Epithelial cell of prostate (primary cell): ENCODE measurements at regions not wholly inside any gene's neighbourhood (a gene's known extent, or its start where the extent isn't known, plus 50 kb on each side); places are given as distances from the start of the nearest gene placed in this dataset.

Source experiments
- DNase-seq: peaks from one replicate; pipeline ENCODE4 v3.0.0-alpha.2; 2011; ENCODE audit warnings: low read depth, low spot score
- H3K27ac ChIP-seq: fragments of 450-650 bp; 2 replicates; pipeline ENCODE4 v1.5.1; 2017; ENCODE audit warnings: mild to moderate bottlenecking

DNA sequence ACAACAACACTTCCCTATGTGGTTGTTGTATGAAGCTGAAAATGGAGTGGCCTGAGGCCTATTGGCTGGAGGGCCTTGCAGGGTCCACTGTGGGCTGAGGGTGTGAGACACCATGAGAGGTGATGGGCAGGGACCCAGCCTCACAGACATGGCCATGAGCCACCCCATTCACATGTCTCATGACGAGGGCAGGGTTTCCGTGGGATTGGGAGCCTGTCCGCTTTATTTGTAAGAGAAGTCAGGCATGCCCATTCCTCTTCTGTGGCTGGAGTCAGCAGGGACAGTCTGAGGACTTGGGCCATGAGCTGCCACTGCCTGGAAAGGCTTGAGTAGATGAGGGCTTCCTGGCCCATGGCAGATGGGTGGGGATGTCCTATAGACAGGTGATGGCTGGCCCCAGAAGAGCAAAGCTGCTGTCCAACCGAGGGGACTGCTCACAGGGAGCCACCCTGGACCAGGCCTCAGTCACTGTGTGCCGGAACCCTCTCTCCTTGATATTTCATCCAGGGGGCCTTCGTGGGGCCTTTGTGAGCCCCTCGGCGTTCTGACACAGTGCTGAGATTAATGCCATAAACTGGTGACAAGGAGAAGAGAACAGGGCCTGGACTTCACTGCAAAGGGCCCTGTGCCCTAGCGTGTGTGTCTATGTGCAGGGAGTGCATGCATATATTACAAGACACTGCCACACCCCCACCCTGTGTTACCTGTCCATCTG is 971.9 kb downstream of the BRD1 start:
- no peak overlapping the region for H3K27ac ChIP-seq
- no peak for DNase-seq

DNA sequence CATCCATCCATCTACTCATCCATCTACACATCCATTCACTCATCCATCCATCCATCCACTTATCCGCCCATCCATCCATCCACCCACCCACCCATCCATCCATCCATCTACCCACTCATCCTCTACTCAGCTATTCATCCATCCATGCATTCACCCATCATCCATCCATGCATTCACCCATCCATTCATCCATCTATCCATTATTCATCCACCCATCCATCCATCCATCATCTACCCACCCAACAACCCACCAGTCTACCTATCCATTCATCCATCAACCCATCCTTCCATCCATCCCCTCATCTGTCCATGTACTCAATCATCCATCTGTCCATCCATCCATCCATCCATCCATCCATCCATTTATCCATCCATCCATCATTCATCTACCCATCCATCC is 972.7 kb downstream of the BRD1 start:
- no peak overlapping the region for H3K27ac ChIP-seq
- DNase-seq: no peak

GRCh38 chr22:48853627-48854240 is 973.9 kb downstream of the BRD1 start:
- no peak overlapping the region for H3K27ac ChIP-seq
- no peak for DNase-seq

DNA sequence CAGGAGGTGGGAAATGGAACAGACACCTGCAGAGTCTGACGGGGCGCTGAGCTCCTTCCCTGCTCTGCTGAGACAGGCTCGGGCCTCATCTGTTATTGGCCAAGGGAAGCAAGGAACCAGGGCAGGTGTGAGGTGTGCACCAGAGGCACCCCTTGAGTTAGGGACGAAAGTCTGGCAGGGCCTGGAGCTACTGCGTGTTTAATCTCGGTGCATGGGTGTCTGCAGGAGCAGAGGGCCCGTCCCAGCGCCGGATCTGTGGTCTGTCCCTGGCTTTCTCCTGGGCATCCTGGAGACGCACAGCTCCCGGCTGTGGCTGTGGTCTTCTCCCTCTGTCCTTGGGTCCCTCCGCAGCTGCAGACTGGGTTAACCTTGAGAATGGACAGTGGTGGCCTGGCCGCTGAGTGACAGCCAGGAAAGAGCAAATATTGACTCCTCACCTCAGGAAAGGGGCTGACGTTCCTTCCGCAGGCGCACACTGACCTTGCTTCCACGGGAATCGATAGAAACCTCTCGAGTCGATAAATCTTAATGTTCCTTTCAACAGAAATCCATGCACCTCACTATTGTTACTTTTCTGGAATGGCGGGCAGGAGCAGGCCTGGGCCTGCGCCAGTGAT is 975.6 kb downstream of the BRD1 start:
- DNase-seq: no peak
- H3K27ac ChIP-seq: no peak overlapping the region

GRCh38 chr22:48850658-48851287 is 976.9 kb downstream of the BRD1 start:
- no peak overlapping the region for H3K27ac ChIP-seq
- no peak for DNase-seq

GRCh38 chr22:48849963-48850657 is 977.6 kb downstream of the BRD1 start:
- DNase-seq: no peak
- H3K27ac ChIP-seq: no peak overlapping the region

DNA sequence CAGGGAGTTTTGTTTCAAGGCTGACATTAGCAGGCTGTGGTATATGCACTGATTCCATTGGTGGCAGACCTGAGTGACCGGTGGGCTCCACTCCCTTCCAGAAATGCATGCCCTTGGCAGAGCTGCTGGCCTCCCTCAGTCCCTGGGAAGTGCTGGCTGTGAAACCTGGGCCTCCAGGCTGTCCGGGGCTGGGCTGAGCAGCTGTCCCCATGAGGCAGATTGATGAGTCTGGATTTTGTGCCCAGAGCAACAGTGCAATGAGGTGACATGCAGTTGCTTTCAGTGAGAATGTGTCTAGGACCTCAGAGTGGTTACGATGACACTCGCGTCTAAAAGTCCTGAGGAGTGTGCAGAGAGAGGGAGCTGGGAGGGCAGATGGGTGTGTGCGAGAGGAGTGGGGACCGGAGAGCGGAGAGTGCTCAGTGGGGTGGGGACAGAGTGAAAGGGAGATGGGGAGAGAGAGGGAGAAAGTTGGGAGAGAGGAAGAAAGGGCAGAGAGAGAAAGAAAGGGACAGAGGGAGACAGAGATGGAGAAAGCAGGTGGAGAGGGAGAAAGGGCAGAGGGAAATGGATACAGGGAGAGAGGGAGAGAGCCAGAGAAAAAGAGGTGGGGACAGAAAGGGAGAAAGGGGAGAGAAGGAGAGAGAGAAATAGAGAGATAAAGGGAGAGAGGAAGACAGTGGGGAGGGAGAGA is 978.3 kb downstream of the BRD1 start:
- no peak for DNase-seq
- H3K27ac ChIP-seq: no peak overlapping the region

- no peak for DNase-seq
- no peak overlapping the region for H3K27ac ChIP-seq
These were observed 981.5 kb downstream of the BRD1 start for GRCh38 chr22:48846200-48846599.

DNA sequence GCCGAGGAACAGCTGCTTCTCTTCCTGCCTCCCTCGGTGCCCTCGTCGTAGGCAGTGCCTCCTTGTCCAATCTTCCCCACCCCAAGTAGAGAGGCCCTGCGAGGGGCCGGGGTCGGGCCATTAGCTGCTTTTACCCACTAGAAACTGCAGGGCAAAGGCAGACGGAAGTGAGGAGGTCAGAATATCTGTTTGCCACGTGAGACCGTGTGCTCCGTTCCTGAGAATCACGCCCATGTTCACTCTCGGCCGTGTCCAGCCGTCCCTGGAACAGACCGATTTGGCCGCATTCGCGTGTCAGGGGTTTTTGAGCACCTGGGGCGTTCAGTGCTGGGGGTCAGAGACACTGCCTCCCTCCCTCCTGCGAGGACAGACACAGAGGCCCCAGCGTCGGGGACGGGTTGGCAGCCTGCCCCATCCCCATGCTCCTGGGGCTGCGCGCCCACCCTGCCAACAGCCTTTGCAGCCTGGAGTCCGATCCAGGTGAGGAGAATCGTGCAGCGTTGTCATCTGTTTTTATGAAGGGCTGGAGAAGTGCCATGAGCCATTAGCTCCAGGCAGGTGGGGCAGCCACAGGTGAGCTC is 982.2 kb downstream of the BRD1 start:
- DNase-seq: no peak
- no peak overlapping the region for H3K27ac ChIP-seq

DNA sequence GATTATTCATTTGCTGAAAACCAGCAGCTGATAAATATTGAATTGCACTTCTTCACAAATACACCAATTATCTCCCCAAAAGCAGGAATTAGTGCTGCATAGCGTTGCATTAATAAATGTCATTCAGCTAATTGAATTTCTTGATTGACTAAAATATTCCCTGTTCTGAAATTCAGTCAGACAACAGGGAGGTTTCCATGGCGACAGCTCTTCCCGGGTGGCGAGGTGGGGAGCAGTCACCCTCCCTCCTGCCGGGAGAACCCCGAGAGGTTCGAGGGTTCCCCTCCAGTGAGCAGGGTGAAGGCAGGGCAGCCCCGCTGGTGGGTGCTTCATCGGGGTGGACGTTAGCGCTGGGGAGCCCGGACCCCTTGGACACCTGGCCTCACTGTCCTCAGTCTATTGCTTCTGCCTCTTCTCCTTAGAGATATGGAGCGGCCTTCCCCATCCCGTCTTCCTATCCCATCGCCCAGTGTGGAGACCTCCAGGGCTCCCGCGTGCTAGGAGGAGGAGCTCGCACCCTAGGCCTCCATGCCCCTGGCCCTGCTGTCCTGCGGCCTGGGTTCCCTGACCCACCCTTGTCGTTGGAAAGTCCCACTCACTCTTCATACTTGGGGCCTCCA is 983.5 kb downstream of the BRD1 start:
- no peak overlapping the region for H3K27ac ChIP-seq

DNA sequence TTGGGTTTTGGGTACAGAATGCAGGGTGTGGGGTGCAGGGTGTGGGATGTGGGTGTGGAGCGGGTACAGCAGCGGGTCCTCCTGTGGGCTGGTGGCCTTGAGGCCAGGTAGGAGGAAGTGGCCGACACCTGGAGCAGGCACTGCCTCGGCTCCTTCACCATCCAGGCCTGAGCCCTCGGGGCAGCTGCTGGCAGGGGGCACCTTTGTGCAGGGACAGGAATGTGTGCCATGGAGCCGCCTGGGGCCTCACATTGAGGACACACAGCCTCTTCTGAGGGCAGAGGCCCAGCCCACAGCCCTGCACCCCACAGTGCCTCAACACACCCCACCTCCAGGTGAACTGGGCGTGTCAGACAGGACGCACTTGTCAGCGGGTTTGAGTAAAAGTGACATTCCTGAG is 984.0 kb downstream of the BRD1 start:
- no peak for DNase-seq

More for the DNA sequence above, 983.5 kb downstream of the BRD1 start:
- no peak for DNase-seq

DNA sequence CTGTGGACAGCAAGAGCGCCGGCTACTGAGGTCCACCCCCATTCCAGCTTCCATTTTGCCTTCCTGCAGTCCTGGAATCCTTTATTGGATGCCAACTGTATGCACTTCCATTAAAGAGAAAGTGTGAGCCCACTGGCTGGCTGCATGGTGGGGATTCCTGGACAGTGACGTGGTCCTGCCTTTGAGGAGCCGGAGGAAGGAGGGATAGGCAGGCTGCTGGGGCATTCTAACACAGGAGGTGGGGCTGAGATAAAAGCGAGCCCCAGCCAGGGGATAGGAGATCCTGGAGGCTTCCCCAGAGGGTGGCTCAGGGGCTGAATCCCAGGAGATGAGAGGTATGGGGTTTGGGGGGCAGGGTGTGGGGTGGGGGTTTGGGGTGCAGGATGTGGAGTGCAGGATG is 984.7 kb downstream of the BRD1 start:
- no peak overlapping the region for H3K27ac ChIP-seq
- DNase-seq: no peak

More for the DNA sequence above, 984.0 kb downstream of the BRD1 start:
- H3K27ac ChIP-seq: no peak overlapping the region

- DNase-seq: no peak
- H3K27ac ChIP-seq: no peak overlapping the region
These were observed 985.1 kb downstream of the BRD1 start for GRCh38 chr22:48842583-48842945.

DNA sequence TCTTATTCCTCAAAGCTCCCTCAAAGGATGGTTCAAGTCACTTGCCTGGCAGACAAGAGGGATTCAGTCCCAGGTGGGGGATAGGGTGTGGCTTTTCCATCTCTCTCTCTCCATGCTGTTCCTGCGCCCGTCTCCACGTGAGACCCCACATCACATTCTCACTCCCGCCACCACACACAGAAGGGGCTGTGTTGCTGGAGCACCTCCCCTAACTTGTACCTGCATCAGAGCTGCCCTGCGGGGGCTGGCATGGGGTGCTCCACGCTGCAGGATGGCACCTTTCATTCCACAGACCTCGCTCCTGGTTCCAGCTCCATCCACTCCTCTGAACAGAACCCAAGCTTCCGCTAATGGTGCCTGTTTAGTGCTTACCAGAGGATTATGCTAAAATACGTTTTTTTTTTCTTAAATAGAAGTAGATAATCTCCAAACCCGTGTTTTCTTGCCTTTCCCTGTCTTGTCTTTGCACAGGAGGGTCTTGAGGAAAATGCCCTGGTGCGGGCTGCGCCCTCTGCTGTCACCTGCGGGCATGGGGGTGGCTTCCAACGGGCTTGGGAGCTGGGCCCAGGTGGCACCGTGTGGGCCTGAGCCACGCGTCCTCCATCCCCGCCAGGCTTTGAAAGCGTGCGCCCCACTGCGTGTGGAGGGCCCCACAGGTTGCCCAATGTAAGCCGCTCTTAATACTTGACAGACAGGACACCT is 985.6 kb downstream of the BRD1 start:
- no peak overlapping the region for H3K27ac ChIP-seq
- DNase-seq: no peak

DNA sequence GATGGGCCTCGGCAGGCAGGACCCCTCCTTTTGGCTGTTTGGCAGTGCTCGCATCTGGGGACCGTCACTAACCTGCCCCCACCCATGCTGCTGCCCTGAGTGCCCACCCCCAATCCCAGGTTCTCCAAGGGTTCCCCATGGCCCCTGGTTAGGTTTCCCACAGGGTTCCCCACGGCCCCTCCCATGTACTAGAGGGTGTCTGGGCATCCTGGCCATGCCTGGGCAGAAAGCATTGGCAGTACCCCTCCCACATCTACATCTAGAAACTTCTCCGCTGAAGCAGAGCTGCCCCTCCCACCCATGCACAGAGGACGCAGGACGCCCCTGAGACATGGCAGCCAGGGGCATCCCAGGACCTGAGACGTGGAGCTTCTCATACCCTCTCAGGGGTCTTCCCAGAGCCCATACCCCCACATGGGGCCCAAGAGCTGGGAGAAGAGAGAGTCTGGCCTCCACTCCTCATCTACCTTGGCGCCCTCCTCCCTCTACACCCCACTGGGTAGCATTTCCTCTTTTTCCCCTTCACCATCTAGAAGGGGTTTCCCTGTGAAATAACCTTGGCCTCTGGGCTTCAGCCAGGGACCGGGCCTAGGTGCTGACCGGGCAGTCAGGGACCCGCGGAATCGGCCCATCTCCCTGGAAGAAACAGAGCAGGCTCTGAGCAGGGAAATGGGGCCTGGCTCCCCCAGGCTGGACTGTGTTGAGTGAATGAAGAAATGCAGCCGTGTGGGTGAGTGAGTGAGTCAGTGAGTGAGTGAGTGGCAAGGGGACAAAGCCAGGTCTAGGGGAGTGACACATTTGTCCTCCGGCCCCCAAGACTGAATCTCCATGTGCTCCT is 987.3 kb downstream of the BRD1 start:
- no peak overlapping the region for H3K27ac ChIP-seq
- no peak for DNase-seq

GRCh38 chr22:48838846-48839730 is 988.6 kb downstream of the BRD1 start:
- DNase-seq: no peak
- H3K27ac ChIP-seq: no peak overlapping the region

- H3K27ac ChIP-seq: no peak overlapping the region
- DNase-seq: no peak
These were observed 989.3 kb downstream of the BRD1 start for GRCh38 chr22:48838376-48838775.
